ENCODE measurements at regions not wholly inside any gene's neighbourhood (a gene's known extent, or its start where the extent isn't known, plus 50 kb on each side); places are given as distances from the start of the nearest gene placed in this dataset.

- no peak for TF ChIP-seq CTCF (IDR thresholded peaks at IDR 0.05)
- no peak for TF ChIP-seq POLR2A (IDR thresholded peaks at IDR 0.05)
Measured at GRCh38 chr4:60175241-60175640, 1024.9 kb upstream of the ADGRL3 start.

All from lower leg skin (tissue), 3 donors.